Esophagus muscularis mucosa (tissue), 3 donors: ENCODE measurements at regions not wholly inside any gene's neighbourhood (a gene's known extent, or its start where the extent isn't known, plus 50 kb on each side); places are given as distances from the start of the nearest gene placed in this dataset.

Experiments
- POLR2A ChIP-seq: fragments of 450-650 bp; IDR thresholded peaks from one replicate; pipeline ENCODE4 v1.6.1; 2017; ENCODE audit warnings: antibody characterized with exemption, moderate library complexity, mild to moderate bottlenecking, low read depth
- POLR2AphosphoS5 ChIP-seq, 2 donors: sonication (generic); formaldehyde crosslinking; IDR thresholded peaks; one replicate each; pipeline ENCODE4 v1.6.1; 2017; ENCODE audit warnings: antibody characterized with exemption in 2 of 2
- TF ChIP-seq, protein P1 (sequence below), 3 experiments: fragments of 200-600 bp in 2 of 3; fragments of 450-650 bp in 1 of 3; sonication (generic) in 2 of 3; IDR thresholded peaks; one replicate each; pipeline ENCODE4 v1.5.1; 2017 to 2019; ENCODE audit warnings: antibody characterized with exemption in 3 of 3, mild to moderate bottlenecking in 2 of 3, moderate library complexity in 1 of 3

DNA sequence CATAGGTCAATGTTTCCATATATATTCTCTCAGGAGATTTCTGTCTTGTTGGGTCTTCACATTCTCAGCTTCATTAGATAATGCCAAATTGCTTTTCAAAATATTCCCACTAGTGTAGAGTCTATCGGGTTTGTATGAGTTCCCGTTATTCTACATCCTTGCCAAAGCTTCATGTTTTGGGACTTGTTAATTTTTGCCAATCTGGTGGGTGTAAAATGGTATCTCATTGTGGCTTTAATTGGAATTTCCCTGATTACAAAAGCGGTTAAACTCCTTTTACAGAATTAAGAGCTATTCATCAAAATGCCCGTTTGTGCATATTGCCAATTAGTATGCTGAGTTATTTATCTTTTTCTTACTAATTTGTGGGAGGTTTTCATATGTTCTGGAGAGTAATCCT is 708.4 kb upstream of the ADAMTS5 start:
- TF ChIP-seq POLR2A (no peak), POLR2AphosphoS5 (IDR thresholded peaks at IDR 0.05) (no peak)
- TF ChIP-seq, protein P1, sequence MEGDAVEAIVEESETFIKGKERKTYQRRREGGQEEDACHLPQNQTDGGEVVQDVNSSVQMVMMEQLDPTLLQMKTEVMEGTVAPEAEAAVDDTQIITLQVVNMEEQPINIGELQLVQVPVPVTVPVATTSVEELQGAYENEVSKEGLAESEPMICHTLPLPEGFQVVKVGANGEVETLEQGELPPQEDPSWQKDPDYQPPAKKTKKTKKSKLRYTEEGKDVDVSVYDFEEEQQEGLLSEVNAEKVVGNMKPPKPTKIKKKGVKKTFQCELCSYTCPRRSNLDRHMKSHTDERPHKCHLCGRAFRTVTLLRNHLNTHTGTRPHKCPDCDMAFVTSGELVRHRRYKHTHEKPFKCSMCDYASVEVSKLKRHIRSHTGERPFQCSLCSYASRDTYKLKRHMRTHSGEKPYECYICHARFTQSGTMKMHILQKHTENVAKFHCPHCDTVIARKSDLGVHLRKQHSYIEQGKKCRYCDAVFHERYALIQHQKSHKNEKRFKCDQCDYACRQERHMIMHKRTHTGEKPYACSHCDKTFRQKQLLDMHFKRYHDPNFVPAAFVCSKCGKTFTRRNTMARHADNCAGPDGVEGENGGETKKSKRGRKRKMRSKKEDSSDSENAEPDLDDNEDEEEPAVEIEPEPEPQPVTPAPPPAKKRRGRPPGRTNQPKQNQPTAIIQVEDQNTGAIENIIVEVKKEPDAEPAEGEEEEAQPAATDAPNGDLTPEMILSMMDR (IDR thresholded peaks at IDR 0.05), result no peak
